ENCODE measurements at regions not wholly inside any gene's neighbourhood (a gene's known extent, or its start where the extent isn't known, plus 50 kb on each side); places are given as distances from the start of the nearest gene placed in this dataset.

DNA sequence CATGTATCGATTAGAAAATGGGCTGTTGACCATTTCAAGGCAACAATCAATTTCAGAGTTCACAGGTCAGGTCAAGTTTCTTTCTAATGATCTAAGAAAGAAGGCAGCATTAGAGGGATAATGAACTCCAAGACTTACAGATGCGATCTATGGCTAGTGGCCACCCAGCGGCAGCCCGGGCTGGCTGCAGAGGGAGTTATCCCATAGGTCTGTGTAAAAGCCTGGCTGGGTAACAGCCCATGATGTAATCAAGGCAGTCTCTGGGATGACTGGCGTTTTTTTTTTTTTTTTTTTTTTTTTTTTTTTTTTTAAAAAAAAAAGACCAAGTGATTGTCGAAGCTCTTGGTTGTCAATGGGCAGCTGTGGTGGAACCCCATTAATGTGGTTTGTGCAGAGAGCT, 171.1 kb upstream of the SKOR2 start:
- no peaks in the 10 kb centered on the region for H3K27me3 ChIP-seq (ENCODE audit: control insufficient read depth, insufficient read depth, low read length, poor library complexity, severe bottlenecking)
- no peaks in the 10 kb centered on the region for H3K36me3 ChIP-seq (ENCODE audit: control insufficient read depth, insufficient read depth, low read length)
- no peaks in the 10 kb centered on the region for H3K9me3 ChIP-seq (ENCODE audit: control insufficient read depth, low read length)
- H3K27ac ChIP-seq (ENCODE audit: insufficient read depth, low read depth, low read length, poor library complexity, severe bottlenecking), result no peak overlapping the region
- H3K4me1 ChIP-seq (ENCODE audit: control insufficient read depth, insufficient read depth, low read length), result peaks cover 4% of the 10 kb centered on the region
- H3K4me3 ChIP-seq (ENCODE audit: insufficient read depth, low read depth, low read length), result no peak overlapping the region
- 78 to 79% methylated on average over 6 of the region's 6 CpGs for WGBS, 2 experiments

DNA sequence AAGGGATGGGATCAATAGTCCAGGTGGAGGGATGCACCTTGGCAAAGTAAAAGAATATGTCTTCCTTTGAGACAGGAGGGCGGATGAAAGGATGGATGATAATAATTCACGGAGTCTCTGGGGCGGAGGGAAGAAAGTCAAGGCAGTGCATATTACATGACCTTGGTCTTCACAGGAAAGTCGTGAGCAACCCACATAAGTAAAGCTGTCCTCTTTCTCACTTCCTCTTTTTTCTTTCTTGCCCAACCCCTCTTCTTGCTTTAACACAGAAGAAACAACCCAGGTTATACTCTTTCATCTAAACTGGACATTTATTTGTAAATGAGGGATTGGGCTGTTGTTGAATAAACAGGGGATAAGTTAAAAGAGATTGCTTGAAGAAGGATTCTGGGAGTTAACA, 168.7 kb upstream of the SKOR2 start:
- no peak overlapping the region for H3K4me3 ChIP-seq (ENCODE audit: insufficient read depth, low read depth, low read length)
- WGBS, 2 experiments, result 71 to 76% methylated on average over 4 of the region's 4 CpGs
- H3K9me3 ChIP-seq (ENCODE audit: control insufficient read depth, low read length), result no peaks in the 10 kb centered on the region

DNA sequence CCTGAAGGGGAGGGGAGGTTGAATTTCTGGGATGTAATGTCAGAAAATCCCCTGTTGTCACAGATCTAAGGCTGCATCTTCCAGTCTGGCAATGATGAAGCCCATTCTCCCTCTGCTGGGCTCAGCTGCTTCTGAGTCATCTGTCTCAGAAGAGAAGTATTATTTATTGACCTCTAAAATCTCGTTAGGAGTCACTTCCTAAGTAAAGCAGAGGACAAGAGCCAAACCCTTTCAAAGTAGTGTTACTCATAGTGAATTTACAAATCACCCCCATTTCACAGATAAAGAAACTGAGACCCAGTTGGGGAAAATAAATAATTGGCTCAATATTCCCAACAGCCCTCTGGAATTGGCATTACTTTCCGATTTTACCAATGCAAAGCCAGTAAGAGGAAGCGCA, 167.3 kb upstream of the SKOR2 start:
- Histone ChIP-seq H3K4me1 (ENCODE audit: control insufficient read depth, insufficient read depth, low read length) (peaks cover 4% of the 10 kb centered on the region), H3K27me3 (ENCODE audit: control insufficient read depth, insufficient read depth, low read length, poor library complexity, severe bottlenecking) (no peaks in the 10 kb centered on the region), H3K27ac (ENCODE audit: insufficient read depth, low read depth, low read length, poor library complexity, severe bottlenecking) (no peak overlapping the region), H3K4me3 (ENCODE audit: insufficient read depth, low read depth, low read length) (no peak overlapping the region), H3K36me3 (ENCODE audit: control insufficient read depth, insufficient read depth, low read length) (no peaks in the 10 kb centered on the region), H3K9me3 (ENCODE audit: control insufficient read depth, low read length) (no peaks in the 10 kb centered on the region)
- 86 to 90% methylated on average over 2 to 3 of the region's 3 CpGs for WGBS, 2 experiments

More for the DNA sequence above, 168.7 kb upstream of the SKOR2 start:
- Histone ChIP-seq H3K27me3 (ENCODE audit: control insufficient read depth, insufficient read depth, low read length, poor library complexity, severe bottlenecking) (no peaks in the 10 kb centered on the region), H3K27ac (ENCODE audit: insufficient read depth, low read depth, low read length, poor library complexity, severe bottlenecking) (no peak overlapping the region), H3K36me3 (ENCODE audit: control insufficient read depth, insufficient read depth, low read length) (no peaks in the 10 kb centered on the region), H3K4me1 (ENCODE audit: control insufficient read depth, insufficient read depth, low read length) (peaks cover 4% of the 10 kb centered on the region)

DNA sequence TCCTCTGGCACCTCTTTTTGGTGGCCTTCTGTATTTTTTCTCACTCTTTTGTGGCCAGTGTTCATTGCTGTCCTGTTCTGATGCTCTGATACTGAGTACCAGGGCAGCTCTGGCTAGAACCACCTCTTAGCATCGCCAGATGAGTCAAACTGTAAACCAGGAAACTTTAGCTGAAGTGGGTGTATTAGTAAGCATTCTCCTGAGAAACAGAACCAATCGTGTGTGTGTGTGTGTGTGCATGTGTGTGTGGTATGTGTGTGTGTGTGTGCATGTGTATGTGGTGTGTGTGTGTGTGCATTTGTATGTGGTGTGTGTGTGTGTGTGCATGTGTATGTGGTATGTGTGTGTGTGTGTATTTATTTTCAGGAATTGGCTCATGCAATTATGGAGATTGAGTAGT, 166.3 kb upstream of the SKOR2 start:
- Histone ChIP-seq H3K27ac (ENCODE audit: insufficient read depth, low read depth, low read length, poor library complexity, severe bottlenecking) (no peak overlapping the region), H3K9me3 (ENCODE audit: control insufficient read depth, low read length) (no peaks in the 10 kb centered on the region), H3K27me3 (ENCODE audit: control insufficient read depth, insufficient read depth, low read length, poor library complexity, severe bottlenecking) (no peaks in the 10 kb centered on the region), H3K4me1 (ENCODE audit: control insufficient read depth, insufficient read depth, low read length) (peaks cover 4% of the 10 kb centered on the region), H3K36me3 (ENCODE audit: control insufficient read depth, insufficient read depth, low read length) (no peaks in the 10 kb centered on the region), H3K4me3 (ENCODE audit: insufficient read depth, low read depth, low read length) (no peak overlapping the region)
- WGBS, 2 experiments, result 95% methylated on average over 2 of the region's 2 CpGs

DNA sequence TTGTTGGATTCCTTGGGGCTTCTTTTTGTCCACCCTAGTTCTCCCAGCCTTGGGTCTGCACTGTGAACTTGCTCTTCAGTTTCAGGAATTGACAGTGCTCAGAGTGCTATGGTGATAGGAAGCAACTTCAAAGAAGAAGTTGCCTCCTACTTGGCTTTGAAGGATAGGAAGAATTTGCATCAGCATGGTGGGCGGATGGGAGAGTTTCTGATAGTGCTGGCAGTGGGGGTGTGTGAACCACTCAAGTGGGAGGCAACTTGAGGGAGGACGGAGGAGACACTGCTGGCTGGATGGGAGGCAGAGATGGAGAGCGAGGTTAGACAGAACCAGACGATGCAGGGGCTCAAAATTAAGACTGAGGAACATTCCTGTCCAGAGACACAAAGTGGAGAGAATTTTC, 164.4 kb upstream of the SKOR2 start:
- Histone ChIP-seq H3K4me1 (ENCODE audit: control insufficient read depth, insufficient read depth, low read length) (peaks cover 4% of the 10 kb centered on the region), H3K27me3 (ENCODE audit: control insufficient read depth, insufficient read depth, low read length, poor library complexity, severe bottlenecking) (no peaks in the 10 kb centered on the region), H3K4me3 (ENCODE audit: insufficient read depth, low read depth, low read length) (no peak overlapping the region), H3K9me3 (ENCODE audit: control insufficient read depth, low read length) (no peaks in the 10 kb centered on the region), H3K36me3 (ENCODE audit: control insufficient read depth, insufficient read depth, low read length) (no peaks in the 10 kb centered on the region), H3K27ac (ENCODE audit: insufficient read depth, low read depth, low read length, poor library complexity, severe bottlenecking) (no peak overlapping the region)
- 62 to 73% methylated on average over 4 of the region's 4 CpGs for WGBS, 2 experiments

DNA sequence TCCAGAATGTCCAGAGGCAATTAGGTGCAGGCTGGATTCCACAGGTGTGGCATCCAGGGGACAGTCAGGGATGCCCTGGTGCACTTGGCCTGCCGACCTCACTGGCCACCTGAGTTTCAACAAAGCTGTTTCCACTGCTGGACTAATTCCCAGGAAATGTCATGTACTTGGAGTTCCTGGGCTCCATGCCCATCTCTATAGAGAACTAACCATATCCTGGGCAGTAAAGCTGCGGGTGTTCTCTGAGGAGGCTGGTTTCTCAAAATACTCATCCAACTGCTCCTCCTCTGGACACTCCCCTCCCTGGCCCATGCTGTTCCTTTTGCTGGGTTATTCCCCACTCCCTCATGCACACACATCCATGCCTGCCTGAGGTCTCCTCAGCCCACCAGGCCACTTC, 161.9 kb upstream of the SKOR2 start:
- 88 to 95% methylated on average over 2 of the region's 2 CpGs for WGBS, 2 experiments
- no peaks in the 10 kb centered on the region for H3K9me3 ChIP-seq (ENCODE audit: control insufficient read depth, low read length)
- no peaks in the 10 kb centered on the region for H3K27me3 ChIP-seq (ENCODE audit: control insufficient read depth, insufficient read depth, low read length, poor library complexity, severe bottlenecking)
- H3K4me3 ChIP-seq (ENCODE audit: insufficient read depth, low read depth, low read length), result no peak overlapping the region
- H3K36me3 ChIP-seq (ENCODE audit: control insufficient read depth, insufficient read depth, low read length), result no peaks in the 10 kb centered on the region
- peaks cover under 1% of the 10 kb centered on the region for H3K4me1 ChIP-seq (ENCODE audit: control insufficient read depth, insufficient read depth, low read length)
- H3K27ac ChIP-seq (ENCODE audit: insufficient read depth, low read depth, low read length, poor library complexity, severe bottlenecking), result no peak overlapping the region

DNA sequence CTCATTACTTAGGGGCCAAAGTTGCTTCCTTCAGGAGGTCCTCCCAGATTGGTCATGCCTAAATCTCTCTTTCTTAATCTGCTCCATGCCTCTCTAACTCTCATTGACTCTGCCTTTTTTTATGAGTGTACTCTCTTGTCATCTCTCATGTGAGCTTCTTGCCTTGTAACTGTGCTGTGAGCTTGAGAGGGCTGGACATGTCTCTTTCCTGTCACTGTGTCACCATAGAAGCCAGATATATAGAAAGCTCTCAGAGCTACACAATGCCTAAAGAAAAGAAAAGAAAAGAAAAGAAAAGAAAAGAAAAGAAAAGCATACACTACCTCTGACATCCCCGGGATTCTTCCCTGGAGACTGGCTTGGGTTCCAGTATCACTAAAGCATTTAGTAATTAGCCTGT, 161.5 kb upstream of the SKOR2 start:
- no peak overlapping the region for H3K27ac ChIP-seq (ENCODE audit: insufficient read depth, low read depth, low read length, poor library complexity, severe bottlenecking)
- no peaks in the 10 kb centered on the region for H3K4me1 ChIP-seq (ENCODE audit: control insufficient read depth, insufficient read depth, low read length)
- no peak overlapping the region for H3K4me3 ChIP-seq (ENCODE audit: insufficient read depth, low read depth, low read length)
- H3K27me3 ChIP-seq (ENCODE audit: control insufficient read depth, insufficient read depth, low read length, poor library complexity, severe bottlenecking), result no peaks in the 10 kb centered on the region
- WGBS, 2 experiments, result 91 to 92% methylated on average over 1 of the region's 1 CpG
- H3K36me3 ChIP-seq (ENCODE audit: control insufficient read depth, insufficient read depth, low read length), result no peaks in the 10 kb centered on the region
- H3K9me3 ChIP-seq (ENCODE audit: control insufficient read depth, low read length), result no peaks in the 10 kb centered on the region

DNA sequence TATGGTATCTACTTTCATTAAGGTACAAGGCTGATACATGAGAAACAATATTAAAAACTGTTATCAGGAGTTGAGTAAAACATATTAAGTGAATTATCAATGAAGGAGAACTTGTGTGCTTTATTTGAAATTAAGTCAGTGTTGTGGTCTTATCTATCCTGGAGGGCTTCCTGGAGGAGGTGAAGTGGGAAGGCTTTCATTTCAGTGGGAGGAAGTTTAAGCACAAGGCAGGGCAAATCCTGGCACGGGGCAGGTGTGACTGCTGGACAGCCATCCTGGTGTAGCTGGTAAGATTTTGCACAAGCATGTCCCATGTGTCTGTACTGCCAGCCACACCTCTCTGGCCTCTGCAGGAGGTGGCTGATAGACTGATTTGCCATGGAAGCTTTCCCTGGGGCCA, 159.7 kb upstream of the SKOR2 start:
- Histone ChIP-seq H3K4me1 (ENCODE audit: control insufficient read depth, insufficient read depth, low read length) (no peaks in the 10 kb centered on the region), H3K9me3 (ENCODE audit: control insufficient read depth, low read length) (no peaks in the 10 kb centered on the region), H3K27ac (ENCODE audit: insufficient read depth, low read depth, low read length, poor library complexity, severe bottlenecking) (no peak overlapping the region), H3K4me3 (ENCODE audit: insufficient read depth, low read depth, low read length) (no peak overlapping the region), H3K27me3 (ENCODE audit: control insufficient read depth, insufficient read depth, low read length, poor library complexity, severe bottlenecking) (no peaks in the 10 kb centered on the region), H3K36me3 (ENCODE audit: control insufficient read depth, insufficient read depth, low read length) (no peaks in the 10 kb centered on the region)
- WGBS, 2 experiments, result 97 to 98% methylated on average over 1 of the region's 1 CpG

DNA sequence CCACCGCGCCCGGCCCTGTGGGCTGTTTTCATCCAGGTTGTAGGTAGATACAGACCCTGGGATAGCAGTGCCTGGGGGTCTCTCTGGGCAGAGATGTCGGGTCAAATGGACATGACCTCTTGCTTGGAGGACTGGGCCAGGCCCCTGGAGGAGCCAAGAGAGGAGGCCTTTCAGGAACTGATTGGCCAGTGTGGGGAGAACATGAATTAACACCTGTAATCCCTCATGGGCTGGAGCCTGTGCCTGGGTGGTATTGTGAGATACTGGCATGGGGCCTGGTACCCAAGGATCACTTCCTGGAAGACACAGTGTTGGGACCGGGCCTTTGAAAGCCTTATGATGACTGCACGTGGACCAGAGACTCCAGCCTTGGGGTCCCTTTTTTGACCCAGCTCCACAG, 158.7 kb upstream of the SKOR2 start:
- Histone ChIP-seq H3K36me3 (ENCODE audit: control insufficient read depth, insufficient read depth, low read length) (no peaks in the 10 kb centered on the region), H3K4me3 (ENCODE audit: insufficient read depth, low read depth, low read length) (no peak overlapping the region)
- 78 to 80% methylated on average over 6 of the region's 6 CpGs for WGBS, 2 experiments

DNA sequence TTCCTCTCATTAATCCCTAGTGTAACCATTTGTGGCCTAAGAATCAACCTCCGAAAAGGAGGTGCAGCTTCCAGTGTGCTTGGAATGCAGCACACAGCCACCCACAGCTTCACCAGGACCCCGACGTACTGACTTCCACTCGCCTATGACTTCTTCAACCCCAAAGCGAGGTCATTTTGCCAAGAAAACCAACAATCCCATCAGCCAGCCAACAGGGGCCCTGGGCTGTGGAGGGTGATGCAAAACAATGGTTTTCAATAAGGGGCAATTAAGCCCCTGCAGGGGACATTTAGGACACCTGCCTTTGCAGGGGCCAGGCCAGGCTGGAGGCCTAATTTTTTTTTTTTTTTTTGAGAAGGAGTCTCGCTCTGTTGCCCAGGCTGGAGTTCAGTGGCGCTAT, 158.1 kb upstream of the SKOR2 start:
- Histone ChIP-seq H3K27me3 (ENCODE audit: control insufficient read depth, insufficient read depth, low read length, poor library complexity, severe bottlenecking) (no peaks in the 10 kb centered on the region), H3K4me3 (ENCODE audit: insufficient read depth, low read depth, low read length) (no peak overlapping the region), H3K4me1 (ENCODE audit: control insufficient read depth, insufficient read depth, low read length) (no peaks in the 10 kb centered on the region), H3K36me3 (ENCODE audit: control insufficient read depth, insufficient read depth, low read length) (no peaks in the 10 kb centered on the region), H3K9me3 (ENCODE audit: control insufficient read depth, low read length) (no peaks in the 10 kb centered on the region), H3K27ac (ENCODE audit: insufficient read depth, low read depth, low read length, poor library complexity, severe bottlenecking) (no peak overlapping the region)
- WGBS, 2 experiments, result 89 to 91% methylated on average over 7 of the region's 7 CpGs

More for the DNA sequence above, 158.7 kb upstream of the SKOR2 start:
- H3K4me1 ChIP-seq (ENCODE audit: control insufficient read depth, insufficient read depth, low read length), result no peaks in the 10 kb centered on the region
- no peak overlapping the region for H3K27ac ChIP-seq (ENCODE audit: insufficient read depth, low read depth, low read length, poor library complexity, severe bottlenecking)
- H3K9me3 ChIP-seq (ENCODE audit: control insufficient read depth, low read length), result no peaks in the 10 kb centered on the region
- H3K27me3 ChIP-seq (ENCODE audit: control insufficient read depth, insufficient read depth, low read length, poor library complexity, severe bottlenecking), result no peaks in the 10 kb centered on the region

DNA sequence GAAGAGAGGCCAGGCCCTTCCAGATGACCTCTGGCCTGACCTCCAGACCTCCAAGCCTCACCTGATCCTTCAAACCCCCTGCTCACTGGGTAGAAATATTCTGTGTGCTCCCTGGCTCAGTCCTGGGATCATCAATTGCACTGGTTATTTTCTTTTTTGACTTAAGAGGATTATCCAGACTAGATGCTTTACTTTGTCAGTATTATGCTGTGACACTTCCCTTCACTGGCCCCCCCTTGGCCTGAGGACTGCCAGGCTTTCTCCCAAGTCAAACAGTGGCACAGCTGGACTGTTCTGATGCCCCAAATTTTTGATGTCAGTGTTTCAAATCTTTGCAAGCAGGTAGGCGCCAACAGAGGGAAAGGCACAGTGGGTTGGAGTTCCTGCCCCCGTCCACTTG, 156.3 kb upstream of the SKOR2 start:
- Histone ChIP-seq H3K27ac (ENCODE audit: insufficient read depth, low read depth, low read length, poor library complexity, severe bottlenecking) (no peak overlapping the region), H3K4me1 (ENCODE audit: control insufficient read depth, insufficient read depth, low read length) (no peaks in the 10 kb centered on the region), H3K27me3 (ENCODE audit: control insufficient read depth, insufficient read depth, low read length, poor library complexity, severe bottlenecking) (no peaks in the 10 kb centered on the region), H3K9me3 (ENCODE audit: control insufficient read depth, low read length) (no peaks in the 10 kb centered on the region), H3K36me3 (ENCODE audit: control insufficient read depth, insufficient read depth, low read length) (no peaks in the 10 kb centered on the region), H3K4me3 (ENCODE audit: insufficient read depth, low read depth, low read length) (no peak overlapping the region)
- whole genome bisulfite sequencing, 2 experiments, result 95% methylated on average over 2 of the region's 2 CpGs
